ENCODE measurements at regions not wholly inside any gene's neighbourhood (a gene's known extent, or its start where the extent isn't known, plus 50 kb on each side); places are given as distances from the start of the nearest gene placed in this dataset.

GRCh38 chr7:27362026-27362425, 119.4 kb downstream of the EVX1 start:
- TF ChIP-seq CTCF (IDR thresholded peaks at IDR 0.05), result no peak

- TF ChIP-seq CTCF (IDR thresholded peaks at IDR 0.05), result no peak
Measured at GRCh38 chr7:27364344-27364758, 121.7 kb downstream of the EVX1 start.

- no peak for TF ChIP-seq CTCF (IDR thresholded peaks at IDR 0.05)
Measured at GRCh38 chr7:27367179-27367932, 124.8 kb downstream of the EVX1 start.

GRCh38 chr7:27367933-27368549, 125.4 kb downstream of the EVX1 start:
- TF ChIP-seq CTCF (IDR thresholded peaks at IDR 0.05), result no peak

- no peak for TF ChIP-seq CTCF (IDR thresholded peaks at IDR 0.05)
Measured at GRCh38 chr7:27374958-27375841, 132.6 kb downstream of the EVX1 start.

- TF ChIP-seq CTCF (IDR thresholded peaks at IDR 0.05), result no peak
Measured at GRCh38 chr7:27375958-27376357, 133.4 kb downstream of the EVX1 start.

GRCh38 chr7:27377988-27378387, 135.4 kb downstream of the EVX1 start:
- TF ChIP-seq CTCF (IDR thresholded peaks at IDR 0.05), result no peak

Measured in LNCAP (cell line).